ENCODE measurements at regions not wholly inside any gene's neighbourhood (a gene's known extent, or its start where the extent isn't known, plus 50 kb on each side); places are given as distances from the start of the nearest gene placed in this dataset.

DNA sequence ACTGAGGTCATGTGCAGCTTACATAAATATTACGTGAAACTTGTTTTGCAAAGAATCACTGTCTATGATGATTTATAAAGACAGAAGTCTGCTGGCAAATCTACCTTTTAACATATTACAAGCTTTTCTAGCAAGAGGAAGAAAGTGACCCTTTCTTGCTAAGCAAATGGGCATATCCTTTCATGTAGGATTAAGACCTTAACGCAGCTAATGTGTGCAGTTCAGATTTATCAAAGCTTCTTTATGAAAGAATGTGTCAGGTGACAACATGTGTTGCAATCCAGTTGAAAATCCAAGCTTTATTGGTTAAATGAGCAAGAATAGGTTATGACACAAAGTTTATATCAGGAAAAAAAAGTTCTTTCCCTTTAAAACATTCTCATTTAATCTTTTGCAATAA is 115.6 kb upstream of the NBEA start:
- no peaks in the 10 kb centered on the region for H3K36me3 ChIP-seq
- ATAC-seq (no peak), DNase-seq (no peak)
- intact Hi-C loops (cut with DNase I), result no loop called here
- H3K4me1 ChIP-seq, result no peaks in the 10 kb centered on the region
- no peak for TF ChIP-seq POLR2A (IDR thresholded peaks at IDR 0.05)
- TF ChIP-seq, protein P1, sequence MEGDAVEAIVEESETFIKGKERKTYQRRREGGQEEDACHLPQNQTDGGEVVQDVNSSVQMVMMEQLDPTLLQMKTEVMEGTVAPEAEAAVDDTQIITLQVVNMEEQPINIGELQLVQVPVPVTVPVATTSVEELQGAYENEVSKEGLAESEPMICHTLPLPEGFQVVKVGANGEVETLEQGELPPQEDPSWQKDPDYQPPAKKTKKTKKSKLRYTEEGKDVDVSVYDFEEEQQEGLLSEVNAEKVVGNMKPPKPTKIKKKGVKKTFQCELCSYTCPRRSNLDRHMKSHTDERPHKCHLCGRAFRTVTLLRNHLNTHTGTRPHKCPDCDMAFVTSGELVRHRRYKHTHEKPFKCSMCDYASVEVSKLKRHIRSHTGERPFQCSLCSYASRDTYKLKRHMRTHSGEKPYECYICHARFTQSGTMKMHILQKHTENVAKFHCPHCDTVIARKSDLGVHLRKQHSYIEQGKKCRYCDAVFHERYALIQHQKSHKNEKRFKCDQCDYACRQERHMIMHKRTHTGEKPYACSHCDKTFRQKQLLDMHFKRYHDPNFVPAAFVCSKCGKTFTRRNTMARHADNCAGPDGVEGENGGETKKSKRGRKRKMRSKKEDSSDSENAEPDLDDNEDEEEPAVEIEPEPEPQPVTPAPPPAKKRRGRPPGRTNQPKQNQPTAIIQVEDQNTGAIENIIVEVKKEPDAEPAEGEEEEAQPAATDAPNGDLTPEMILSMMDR (IDR thresholded peaks at IDR 0.05), result no peak
- no peak overlapping the region for H3K4me3 ChIP-seq
- 81 to 92% (median 85%) methylated on average over 2 of the region's 2 CpGs for WGBS, 4 donors
- H3K27ac ChIP-seq, result no peak overlapping the region
- H3K9me3 ChIP-seq, result no peaks in the 10 kb centered on the region
- no peaks in the 10 kb centered on the region for H3K27me3 ChIP-seq

DNA sequence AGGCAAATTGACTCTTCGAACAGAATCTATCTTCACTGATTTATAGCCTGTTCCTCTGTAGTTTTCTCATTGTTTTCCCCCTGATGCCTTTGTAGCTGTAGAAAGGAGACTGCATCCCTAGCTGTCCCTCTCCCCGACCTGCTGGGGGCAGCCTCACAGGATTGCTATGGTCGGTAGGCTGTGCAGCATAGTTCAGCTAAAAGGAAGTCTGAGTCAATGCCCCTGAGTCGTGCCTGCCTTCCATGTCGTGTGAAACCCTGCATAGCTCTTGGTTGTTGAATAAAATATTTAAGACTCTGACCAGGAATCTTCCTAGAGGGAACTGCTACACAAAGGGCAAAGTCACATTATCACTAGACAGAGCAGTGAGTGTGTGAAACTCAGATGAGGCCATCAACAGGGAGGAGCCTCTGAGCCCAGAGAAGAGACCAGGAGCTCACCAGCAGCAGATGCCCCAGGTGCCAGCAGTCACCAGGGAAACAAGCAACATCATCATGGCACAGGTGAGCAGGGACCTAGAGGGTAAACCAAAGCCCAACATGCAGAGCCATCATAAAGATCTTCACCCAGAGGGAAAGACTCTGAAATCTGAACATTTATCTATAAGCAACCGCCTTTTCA is 108.4 kb upstream of the NBEA start:
- DNase-seq (no peak), ATAC-seq (no peak)
- 33 to 64% (median 43%) methylated on average over 6 of the region's 6 CpGs for WGBS, 4 donors
- Histone ChIP-seq H3K4me1 (no peaks in the 10 kb centered on the region), H3K27me3 (no peaks in the 10 kb centered on the region), H3K27ac (no peak overlapping the region), H3K4me3 (no peak overlapping the region), H3K9me3 (peaks cover 0 to 13% (median 5%) of the 10 kb centered on the region in 12 donors), H3K36me3 (no peaks in the 10 kb centered on the region)
- intact Hi-C loops (cut with DNase I), result no loop called here
- no peak for TF ChIP-seq POLR2A (IDR thresholded peaks at IDR 0.05)

DNA sequence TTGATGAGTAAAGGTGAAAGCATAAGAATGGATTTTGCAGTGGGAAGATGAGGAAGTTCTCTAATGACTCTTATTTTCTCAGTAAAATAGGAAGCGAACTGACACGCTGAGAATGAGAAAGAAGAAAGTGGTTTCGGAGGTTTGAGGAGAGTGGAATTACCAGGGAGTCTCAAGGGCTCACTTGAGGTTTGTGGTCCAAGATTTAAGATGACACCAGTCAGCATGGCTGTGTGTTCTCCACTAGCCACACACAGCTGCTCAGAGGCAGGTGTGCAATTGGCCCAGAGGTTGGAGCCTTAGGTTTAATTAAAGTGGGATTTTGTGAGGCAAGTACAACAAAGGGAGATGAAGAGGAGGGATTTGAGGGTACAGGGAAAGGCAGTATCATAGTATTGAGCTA is 99.6 kb upstream of the NBEA start:
- no peak for ATAC-seq
- no peak for DNase-seq
- H3K9me3 ChIP-seq, result peaks cover 0 to 4% (median 0%) of the 10 kb centered on the region in 12 donors
- H3K4me1 ChIP-seq, result no peaks in the 10 kb centered on the region
- H3K27me3 ChIP-seq, result no peaks in the 10 kb centered on the region
- intact Hi-C loops (cut with DNase I), result no loop called here
- 86 to 93% (median 88%) methylated on average over 3 of the region's 3 CpGs for WGBS, 4 donors
- no peaks in the 10 kb centered on the region for H3K36me3 ChIP-seq
- no peak overlapping the region for H3K27ac ChIP-seq
- no peak overlapping the region for H3K4me3 ChIP-seq
- no peak for TF ChIP-seq POLR2A (IDR thresholded peaks at IDR 0.05)
- TF ChIP-seq, protein P1 (IDR thresholded peaks at IDR 0.05), result no peak

DNA sequence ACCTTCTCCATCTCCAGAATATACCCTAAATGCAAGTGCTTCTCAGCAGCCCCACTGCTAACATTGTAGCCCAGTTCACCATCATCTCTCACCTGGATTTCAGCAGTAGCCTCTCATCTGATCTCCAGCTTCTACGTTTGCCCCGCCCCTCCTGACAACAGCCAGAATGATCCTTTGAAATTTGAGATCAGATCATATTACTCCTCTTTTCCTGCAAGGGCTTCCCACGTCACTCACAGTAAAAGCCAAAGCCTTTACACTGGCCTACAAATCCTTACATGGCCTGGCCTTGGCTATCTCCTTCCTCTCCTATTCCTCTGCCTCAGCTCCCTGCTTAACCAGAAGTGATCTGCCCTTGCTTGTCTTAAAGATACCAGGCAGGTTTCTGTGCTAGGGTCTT is 94.3 kb upstream of the NBEA start:
- Histone ChIP-seq H3K36me3 (no peaks in the 10 kb centered on the region), H3K4me3 (no peak overlapping the region), H3K27ac (no peak overlapping the region), H3K4me1 (no peaks in the 10 kb centered on the region), H3K27me3 (no peaks in the 10 kb centered on the region), H3K9me3 (no peaks in the 10 kb centered on the region)
- DNase-seq, result no peak
- TF ChIP-seq POLR2A (IDR thresholded peaks at IDR 0.05), result no peak
- TF ChIP-seq, protein P1 (IDR thresholded peaks at IDR 0.05), result no peak
- 79 to 87% (median 82%) methylated on average over 3 of the region's 3 CpGs for WGBS, 4 donors
- no peak for ATAC-seq
- intact Hi-C loops (cut with DNase I), result no loop called here

DNA sequence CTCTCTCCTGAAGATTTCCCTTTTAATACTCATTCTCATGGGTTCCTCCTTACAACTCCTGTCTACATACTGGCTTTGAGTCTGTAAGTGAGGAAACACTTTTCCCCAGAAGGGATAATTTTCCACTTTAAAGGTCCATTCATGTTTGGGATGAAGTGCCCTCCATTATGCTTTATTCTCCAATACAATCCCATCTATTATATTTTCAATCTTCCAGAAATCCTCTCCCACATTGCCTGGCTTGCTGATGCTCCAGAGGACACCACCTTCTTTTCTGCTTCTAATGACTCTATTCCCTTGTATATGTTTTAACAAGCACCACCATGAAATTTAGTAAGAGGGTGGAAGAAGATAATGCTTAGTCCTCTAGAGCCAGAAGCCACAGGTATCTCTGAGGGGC is 92.7 kb upstream of the NBEA start:
- Histone ChIP-seq H3K4me3 (no peak overlapping the region), H3K4me1 (no peaks in the 10 kb centered on the region), H3K36me3 (no peaks in the 10 kb centered on the region), H3K9me3 (no peaks in the 10 kb centered on the region), H3K27me3 (no peaks in the 10 kb centered on the region), H3K27ac (no peak overlapping the region)
- intact Hi-C loops (cut with DNase I), result no loop called here
- no peak for ATAC-seq
- no peak for TF ChIP-seq POLR2A (IDR thresholded peaks at IDR 0.05)
- TF ChIP-seq, protein P1 (IDR thresholded peaks at IDR 0.05), result no peak
- DNase-seq, result no peak

Measured in heart left ventricle (tissue), 16 donors.